Kidney glomerular epithelial cell (primary cell): ENCODE measurements at regions not wholly inside any gene's neighbourhood (a gene's known extent, or its start where the extent isn't known, plus 50 kb on each side); places are given as distances from the start of the nearest gene placed in this dataset.
"Not testable (repeated sequence)": the region's sequence is repeated elsewhere in the genome, so short reads cannot be mapped to it uniquely, and the experiment has no call there.

Experiments used
- DNase-seq: peaks from one replicate; lab custom pipeline; 2025; lab: John Stamatoyannopoulos, UW

DNA sequence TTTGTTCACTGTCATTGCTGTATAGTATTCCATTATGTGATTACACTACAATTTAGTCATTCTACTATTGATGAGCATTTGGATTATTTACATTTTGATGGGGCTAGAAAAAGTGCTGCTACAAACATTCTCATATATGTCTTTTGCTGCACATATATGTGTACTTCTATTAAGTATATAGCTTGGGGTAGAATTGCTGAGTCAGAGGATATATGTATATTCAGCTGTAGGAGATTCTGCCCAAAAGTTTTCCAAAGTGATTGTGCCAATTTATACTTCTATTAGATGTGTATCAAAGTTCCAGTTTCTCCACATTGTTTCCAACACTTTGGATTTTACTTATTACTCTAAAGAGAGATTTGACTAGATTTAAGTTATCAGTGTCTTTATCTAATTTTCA, 101.7 kb upstream of the UGP2 start:
- no peak for DNase-seq

DNA sequence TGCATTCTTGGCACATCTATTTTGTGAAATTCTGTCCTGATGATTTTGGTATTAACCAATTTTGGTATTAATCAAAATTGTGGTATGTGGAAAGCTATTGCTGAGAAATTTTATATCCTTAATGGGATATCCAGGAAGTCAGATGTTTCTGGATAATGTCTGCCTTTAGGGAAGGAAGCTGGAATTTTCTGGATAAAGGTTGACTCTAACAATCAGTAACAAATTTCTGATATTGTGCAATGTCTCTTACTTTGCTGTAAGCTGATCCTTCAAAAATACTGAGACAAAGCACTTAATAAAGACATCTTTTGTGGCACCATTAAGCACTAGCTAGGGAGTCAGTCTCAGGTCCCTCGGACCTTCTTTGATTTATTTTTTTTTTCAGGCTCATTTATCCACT, 100.8 kb upstream of the UGP2 start:
- DNase-seq = peak; percentile 6

DNA sequence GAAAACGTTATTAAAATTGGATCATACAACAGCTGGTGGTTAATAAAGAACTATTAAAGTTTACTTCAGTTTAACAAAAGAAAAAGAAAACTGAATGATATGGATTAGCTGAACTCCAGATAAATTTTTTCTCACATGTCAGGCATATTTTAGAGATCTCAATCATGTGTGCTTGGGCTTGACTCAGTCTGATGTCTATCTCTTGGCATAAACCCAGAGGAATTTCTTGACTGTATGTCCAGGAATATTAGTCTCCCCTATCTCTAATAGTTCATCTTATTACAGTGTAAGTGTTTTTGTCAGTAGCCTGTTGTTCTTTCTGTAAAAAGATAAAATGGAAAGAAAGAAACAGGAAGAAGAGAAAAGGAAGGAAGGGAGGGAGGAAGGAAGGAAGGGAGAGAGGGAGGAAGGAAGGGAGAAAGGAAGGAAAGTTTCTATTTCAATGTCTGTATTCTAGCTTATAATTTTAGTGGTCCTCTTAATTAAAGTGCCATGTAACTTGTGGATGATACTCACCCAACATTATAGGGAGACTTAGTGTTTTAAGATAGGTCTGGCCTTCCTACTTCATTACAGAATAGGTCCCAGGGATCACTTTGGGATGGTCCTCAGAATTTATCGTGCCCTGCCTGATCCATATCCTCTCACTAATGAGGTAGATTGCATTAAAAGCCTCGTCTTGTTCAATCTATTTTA, 99.7 kb upstream of the UGP2 start:
- peak; percentile 14 for DNase-seq

DNA sequence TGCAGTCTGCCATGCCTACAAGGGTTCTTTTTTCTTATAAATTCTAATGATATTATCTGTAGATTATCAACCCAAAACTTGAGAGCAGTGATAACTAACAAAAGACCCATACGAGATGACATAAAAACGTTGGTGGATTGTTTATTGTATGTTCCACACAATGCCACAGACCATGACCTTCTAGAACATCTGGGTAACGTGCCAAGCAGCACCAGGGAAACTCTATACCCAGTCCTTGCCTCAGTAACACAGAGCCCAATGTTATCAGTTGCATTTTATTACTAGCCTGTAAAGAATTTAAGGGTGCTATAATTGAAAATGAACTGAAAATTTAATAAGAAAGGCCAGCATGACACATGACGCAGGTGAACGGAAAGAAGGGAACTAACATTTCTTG, 99.1 kb upstream of the UGP2 start:
- DNase-seq = no peak

DNA sequence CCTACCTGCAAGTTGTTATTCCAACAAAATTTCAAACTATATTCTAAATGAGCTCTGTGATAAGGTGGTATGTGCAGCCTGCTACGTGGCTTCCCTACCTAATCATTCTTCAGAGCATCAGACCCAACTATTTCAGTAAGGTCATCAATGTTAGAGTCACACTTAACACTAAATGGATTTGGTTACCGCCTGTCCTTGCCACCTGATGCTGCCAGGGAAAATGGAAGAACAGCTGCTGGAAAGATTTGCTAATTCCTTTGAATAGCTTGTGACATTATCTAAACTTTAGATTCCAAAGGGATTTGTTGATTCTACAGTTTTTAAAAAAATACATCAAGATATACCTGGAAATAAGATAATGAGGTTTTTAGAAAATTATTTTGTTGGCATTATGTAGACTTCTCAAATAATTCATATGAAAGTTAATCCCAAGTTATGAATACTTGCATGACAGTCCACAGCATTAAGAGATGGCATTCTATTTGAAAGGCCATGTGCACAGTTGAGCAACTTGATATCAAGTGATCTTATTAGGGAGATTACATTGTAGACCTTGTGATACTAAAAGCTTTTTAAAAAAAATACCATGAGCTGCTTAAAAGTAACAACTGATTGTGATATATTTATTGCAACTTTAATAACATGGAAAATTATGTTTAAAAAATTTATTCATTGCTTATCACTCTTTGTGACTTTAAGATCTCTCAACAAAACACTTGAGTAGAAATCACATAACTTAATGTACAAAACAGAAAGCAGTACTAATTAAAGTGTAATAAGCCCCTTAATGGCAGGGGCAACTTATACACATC, 98.3 kb upstream of the UGP2 start:
- no peak for DNase-seq

DNA sequence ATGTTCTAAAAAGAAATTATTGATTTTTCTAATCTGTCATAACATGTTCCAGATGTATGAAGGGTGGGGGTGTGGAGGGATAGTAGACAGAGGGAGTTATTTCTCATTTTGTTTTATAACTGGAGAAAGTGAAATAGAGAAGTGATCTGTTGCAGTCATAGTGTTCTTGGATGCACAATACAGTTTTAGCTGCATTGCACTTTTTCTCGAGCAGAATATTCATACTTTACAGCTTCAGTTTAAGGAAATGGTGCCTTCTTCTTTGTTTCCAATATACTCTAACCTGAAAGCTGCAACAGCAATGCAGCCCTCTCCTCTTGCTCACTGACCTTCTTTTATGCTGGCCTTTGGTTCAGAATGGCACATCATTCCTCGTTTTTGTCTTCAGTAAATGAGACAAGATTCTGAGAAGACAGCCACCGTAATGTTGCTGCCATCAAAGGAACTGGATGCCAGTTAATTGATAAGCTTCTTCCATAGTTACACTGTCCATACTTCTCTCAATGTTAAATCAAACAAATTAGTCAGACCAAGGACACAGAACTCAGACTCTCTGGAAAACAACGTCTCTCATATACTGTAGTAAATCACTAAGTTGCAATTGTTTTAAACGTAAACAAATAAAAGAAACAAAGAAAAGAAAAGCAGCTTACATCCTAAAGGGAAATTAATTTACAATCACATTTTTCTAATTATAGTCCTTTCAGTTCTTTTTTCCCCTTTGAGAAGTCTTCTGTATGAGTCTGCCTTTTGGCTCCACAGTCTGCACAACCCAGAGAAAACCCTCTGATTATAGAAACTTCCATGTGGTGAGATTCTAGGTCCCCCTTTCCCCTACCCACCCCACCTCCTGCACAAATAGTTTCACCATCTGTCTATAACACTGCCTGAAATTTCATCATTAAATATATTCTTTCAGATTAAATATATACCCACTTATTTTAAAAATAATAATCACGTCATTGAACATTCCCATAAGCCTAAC, 97.4 kb upstream of the UGP2 start:
- DNase-seq = no peak

DNA sequence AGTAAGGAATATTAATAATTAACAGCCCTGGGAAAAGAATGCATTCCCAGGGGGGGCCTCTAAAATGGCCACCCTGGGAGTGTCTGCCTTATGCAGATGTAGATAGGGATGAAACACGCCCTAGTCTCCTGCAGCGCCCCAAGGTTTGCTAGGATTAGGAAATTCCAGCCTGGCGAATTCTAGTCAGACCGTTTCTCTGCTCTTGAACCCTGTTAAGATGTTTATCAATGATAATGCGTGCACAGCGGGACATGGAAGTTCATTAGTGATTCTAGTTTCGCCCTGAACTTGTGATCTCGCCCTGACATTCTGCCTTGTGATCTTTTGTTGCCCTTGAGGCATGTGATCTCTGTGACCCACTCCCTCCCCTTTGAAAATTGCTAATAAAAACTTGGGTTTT, 95.1 kb upstream of the UGP2 start:
- not testable (repeated sequence) for DNase-seq

DNA sequence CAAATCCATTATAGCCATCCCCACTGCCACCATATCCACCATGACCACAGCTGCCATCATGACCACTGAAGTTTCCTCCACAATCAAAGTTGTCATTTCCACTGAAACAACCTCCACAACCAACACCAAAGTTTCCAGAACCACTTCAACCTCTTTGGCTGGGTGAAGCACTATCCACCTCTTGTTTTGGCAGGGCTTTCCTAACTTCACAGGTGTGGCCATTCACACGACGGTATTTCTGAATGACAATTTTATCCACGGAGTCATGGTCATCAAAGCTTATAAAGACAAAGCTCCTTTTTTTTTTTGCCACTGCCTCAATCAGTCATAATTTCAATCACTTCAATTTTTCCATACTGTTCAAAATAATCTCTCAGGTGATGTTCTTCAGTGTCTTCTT, 89.8 kb upstream of the UGP2 start:
- DNase-seq = no peak

DNA sequence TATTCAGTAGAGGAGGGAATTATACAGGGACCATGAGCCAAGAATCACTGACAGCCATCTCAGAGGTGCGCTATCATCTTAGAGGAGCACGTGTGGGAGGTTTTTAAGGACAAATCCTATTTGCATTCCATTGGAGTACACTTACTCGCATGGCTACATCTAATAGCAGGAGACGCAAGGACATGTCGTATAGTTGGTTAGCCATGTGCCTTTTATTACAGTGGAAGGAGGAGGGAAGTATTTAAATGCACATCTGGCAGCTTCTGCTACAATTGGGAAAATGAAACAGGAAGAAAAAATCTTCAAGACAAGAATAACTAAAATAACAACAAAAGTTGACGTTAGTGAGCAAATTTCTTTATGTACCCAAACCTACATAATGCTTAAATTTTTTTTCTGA, 86.5 kb upstream of the UGP2 start:
- peak; percentile 9 for DNase-seq

DNA sequence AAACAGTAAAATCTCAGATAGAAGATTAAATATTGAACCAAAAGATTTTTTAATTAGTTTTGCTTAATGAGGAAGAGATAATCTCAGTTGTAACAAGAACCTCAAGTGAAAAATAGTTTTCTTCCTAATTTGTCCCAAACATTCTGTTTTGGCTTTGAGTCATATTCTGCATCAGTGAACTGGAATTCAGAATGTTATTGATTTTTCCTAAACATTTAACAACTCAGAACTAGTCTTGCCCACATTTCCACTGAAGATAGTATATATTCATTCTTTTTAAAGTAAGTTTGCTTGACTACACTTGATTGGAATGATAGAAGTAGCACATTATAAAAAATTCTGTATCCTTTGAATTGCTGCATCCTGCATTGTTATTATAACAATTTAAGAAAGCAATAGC, 85.7 kb upstream of the UGP2 start:
- peak; percentile 24 for DNase-seq

DNA sequence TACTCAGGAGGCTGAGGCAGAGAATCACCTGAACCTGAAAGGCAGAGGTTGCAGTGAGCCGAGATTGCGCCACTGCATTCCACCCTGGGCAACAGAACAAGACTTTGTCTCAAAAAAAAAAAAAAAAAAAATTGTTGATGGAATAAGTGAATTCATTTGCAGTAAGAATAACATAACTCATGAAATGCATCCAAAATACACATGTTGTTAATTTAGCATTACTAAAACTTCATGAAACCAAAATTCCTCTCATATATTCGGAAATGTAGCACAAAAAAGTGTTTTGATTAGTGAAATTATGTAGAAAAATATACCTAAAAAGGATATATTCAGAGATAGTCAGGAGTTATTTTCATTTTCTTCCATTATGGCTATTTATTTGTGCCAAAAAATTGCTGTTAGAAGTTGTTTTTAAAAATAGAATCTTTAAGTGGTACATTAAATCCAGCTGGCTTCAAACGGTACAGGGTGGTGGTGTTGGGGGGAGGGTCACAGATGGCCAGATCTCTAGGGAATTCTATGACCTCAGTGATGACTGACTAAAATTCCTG, 78.2 kb upstream of the UGP2 start:
- no peak for DNase-seq

DNA sequence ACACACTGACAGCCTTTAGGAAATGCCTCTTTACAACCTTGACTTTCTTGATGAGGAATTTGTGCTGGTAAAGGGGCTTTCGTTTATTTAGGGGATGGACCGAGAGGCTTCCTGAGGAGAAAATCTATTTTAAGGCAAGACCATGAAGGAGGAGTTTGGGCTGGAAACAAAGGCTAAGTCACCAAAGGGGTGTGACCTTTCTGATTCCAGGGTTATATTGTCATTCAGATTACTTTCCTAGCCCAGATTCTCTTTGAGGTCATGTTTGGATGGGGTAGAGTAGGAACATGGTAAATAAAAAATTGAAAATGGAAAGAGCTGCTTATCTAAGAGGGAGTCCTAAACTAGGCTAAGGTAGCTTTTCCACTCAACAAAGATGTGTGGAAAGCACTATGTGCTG, 77.1 kb upstream of the UGP2 start:
- no peak for DNase-seq

DNA sequence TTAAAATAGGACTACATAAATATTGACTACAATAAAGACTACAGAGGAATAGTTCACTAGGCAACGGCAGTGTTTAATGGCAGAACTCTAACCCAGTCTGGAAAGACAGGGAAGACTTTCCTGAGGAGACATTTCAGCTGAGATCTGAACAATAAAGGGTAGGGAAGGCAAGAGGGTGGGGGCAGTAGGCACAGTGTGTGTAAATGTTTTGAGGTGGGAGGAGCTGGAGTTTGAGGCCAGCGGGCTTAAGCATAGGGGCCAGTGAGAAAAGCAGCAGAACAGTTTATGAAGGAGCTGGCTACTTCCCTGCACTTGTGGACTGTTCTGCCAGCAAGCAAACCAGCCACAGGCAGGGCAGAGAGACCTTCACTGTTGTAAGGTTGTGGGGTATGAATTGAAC, 76.6 kb upstream of the UGP2 start:
- DNase-seq = no peak

DNA sequence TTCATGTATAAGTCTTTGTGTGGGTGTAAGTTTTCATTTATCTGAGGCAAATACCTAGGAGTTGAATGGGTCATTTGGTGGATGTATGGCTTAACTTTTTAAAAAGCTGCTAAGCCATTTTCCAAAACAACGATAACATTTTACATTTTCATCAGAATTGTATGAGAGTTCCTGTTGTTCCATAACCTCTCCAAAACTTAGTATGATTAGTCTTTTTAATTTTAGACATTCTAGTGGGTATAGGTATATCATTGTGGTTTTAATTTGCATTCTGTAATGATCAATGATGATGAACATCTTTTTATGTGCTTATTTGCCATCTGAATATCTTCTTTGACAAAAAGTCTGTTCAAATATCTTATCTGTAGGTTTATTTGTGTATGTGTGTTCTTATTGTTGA, 74.4 kb upstream of the UGP2 start:
- no peak for DNase-seq

DNA sequence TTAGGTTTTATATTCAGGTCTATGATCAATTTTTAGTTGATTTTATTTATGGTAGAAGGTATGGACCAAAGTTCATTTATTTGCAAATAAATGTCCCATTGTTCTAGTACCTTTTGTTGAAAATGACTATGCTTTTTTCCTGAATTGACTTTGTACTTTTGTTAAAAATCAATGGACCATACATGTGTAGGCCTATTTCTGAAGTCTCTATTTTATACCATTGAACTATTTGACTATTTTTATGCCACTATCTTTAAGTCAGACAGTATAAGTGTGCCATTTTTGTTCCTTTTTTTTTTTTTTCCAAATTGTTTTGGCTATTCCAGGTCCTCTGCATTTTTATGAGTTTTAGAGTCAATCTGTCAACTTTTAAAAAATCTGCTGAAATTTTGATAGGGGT, 73.6 kb upstream of the UGP2 start:
- DNase-seq = no peak

DNA sequence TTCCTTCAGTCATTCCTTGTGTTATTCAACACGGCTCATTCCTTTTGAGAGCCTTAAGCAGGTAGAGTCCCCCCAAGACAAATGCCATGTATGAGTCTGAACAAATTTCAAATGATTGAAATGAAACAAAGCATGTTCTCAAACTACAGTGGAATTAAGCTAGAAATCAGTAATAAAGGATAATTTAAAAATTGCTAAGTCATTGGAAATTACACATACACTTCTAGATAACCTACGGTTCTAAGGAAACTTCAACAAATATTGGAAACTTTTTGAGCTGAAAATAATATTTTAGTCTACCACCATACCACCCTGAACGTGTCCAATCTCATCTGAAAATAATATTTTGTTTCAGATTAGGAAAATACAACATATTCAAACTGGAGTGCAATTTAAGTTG, 71.8 kb upstream of the UGP2 start:
- DNase-seq = no peak

DNA sequence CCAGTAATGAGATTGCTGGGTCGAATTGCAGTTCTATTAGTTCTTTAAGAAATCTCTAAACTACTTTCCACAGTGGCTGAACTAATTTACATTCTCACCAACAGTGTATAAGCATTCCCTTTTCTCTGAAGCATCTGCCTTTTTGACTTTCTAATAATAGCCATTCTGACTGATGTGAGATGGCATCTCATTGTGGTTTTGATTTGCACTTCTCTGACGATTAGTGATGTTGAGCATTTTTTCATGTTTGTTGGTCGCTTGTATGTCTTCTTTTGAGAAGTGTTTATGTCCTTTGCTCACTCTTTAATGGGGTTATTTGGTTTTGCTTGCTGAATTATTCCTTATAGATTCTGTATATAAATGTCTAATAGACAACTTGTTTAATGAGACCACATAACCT, 69.6 kb upstream of the UGP2 start:
- no peak for DNase-seq

DNA sequence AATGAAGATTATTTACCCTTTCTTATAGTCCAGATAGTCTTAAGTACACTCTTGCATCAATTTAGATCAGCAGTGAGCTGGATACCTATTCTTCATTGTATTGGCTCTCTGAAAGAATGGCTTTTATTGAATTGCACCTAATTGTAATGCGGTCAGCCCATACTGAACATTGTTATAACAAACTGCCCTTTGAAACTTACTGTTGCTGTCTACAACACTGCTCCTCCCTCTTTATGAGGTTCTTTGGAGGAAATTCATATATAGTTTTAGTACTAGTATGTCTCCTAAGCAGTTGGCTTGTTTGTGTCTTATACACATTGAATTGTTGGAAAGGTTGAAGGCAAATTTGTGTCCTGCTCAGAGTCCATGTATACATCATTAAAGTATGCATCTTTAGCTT, 66.5 kb upstream of the UGP2 start:
- no peak for DNase-seq

DNA sequence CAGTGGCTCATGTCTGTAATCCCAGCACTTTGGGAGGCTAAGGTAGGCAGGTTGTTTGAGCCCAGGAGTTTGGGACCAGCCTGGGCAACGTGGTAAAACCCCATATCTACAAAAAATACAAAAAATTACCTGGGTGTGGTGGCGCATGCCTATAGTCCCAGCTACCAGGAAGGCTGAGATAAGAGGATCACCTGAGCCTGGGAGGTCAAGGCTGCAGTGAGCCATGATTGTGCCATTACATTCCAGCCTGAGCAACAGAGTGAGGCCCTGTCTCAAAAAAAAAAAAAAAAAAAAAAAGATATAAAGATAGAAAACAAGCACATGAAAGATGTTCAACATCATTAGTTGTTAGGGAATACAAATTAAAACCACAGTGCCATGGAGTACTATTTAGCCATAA, 65.3 kb upstream of the UGP2 start:
- no peak for DNase-seq

DNA sequence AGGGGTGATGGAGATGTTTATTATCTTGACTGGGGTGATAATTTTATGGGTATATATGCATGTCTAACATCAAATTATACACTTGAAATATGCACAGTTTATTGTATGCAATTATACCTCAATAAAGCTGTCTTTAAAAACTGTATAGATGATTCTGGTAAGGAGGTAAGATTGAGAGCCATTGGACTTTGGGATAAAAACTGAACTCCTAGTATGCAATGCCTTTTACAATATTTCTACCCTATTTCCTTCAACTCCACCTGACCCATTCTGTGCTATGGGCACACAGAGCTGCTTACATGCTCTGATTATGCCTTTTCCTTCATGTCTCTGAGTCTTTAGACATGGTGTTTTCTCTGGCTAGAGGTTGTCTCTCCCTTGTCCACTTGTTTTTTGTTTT, 63.9 kb upstream of the UGP2 start:
- no peak for DNase-seq

DNA sequence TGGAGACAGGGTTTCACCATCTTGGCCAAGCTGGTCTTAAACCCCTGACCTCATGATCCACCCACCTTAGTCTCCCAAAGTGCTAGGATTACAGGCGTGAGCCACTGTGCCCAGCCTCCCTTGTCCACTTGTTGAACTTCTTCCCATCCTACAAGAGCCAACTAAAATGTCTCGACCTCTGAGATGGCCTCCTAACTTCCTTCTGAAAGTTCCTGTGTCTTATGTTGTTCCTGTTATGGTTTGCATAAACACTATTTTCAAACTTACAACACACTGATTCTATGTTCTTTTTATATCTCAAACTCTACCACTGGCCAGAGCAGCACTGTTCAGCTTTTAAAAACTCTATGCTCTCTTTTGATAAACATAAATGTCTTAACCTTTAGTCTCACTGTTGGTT, 63.3 kb upstream of the UGP2 start:
- no peak for DNase-seq

DNA sequence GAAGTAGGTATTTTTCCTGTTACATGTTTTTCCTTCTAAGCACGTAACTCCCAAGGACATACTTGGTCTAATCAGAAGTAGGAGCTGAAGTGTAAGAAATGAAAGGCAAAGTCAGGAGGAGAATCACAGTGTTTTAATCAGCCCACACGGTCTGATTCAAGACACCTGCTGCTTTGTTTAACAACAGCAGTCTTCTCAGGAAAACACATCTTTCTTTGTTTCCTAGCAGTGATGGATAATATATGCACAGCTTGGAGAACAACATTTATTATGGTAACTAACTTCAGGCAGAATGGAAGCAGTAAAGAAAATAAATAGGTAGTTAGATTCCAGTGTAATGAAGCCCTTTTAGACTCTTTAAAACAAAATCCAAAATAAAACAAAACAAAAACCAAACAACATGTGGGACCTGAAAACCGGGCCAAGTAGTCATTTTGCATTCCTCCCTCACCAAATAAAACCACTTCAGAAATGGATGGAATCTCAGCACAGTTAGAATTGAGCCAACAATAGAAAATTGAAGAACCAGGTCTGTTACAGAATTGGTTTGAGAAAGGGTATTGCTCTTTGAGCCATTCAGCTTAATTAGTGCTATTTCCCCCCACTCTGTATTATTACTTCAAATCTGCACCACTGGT, 61.1 kb upstream of the UGP2 start:
- DNase-seq = no peak
